Caki2 (cell line): ENCODE measurements at regions not wholly inside any gene's neighbourhood (a gene's known extent, or its start where the extent isn't known, plus 50 kb on each side); places are given as distances from the start of the nearest gene placed in this dataset.

ENCODE experiments used
- DNase-seq: peaks from one replicate; pipeline ENCODE4 v3.0.0-alpha.2; 2015; ENCODE audit warnings: low read depth
- in situ Hi-C: cut with HindIII; loops from 2 replicates; pipeline ENCODE4 v1.10.0; 2016; ENCODE audit warnings: low sequenced_read_pairs, low pct_unique_long_range_greater_than_20kb, mixed read lengths

- no peak for DNase-seq
- in situ Hi-C loops: no loop called here
Measured at GRCh38 chr6:166744223-166745134, 117.4 kb upstream of the RPS6KA2 start.

GRCh38 chr6:166743406-166744222, 116.6 kb upstream of the RPS6KA2 start:
- no peak for DNase-seq

GRCh38 chr6:166742981-166743380, 115.9 kb upstream of the RPS6KA2 start:
- in situ Hi-C loops: no loop called here
- DNase-seq: no peak

More at GRCh38 chr6:166743406-166744222, 116.6 kb upstream of the RPS6KA2 start:
- in situ Hi-C loops: no loop called here

DNA sequence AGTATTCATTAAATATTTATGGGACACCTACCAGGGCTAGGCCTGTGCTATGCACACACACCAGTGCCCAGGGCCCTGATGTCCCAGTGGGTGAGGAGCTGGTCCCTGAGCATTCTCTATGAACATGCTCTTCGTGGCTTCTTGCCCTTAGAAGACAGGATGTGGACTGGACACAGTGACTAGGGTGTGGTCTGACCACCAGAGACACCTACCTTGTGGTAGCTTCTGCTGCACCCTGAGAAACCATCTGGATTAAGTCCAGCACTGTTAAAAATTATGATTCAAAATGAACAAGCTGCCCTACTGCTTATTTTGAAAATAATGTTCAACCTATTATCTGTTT, 112.9 kb upstream of the RPS6KA2 start:
- no peak for DNase-seq

DNA sequence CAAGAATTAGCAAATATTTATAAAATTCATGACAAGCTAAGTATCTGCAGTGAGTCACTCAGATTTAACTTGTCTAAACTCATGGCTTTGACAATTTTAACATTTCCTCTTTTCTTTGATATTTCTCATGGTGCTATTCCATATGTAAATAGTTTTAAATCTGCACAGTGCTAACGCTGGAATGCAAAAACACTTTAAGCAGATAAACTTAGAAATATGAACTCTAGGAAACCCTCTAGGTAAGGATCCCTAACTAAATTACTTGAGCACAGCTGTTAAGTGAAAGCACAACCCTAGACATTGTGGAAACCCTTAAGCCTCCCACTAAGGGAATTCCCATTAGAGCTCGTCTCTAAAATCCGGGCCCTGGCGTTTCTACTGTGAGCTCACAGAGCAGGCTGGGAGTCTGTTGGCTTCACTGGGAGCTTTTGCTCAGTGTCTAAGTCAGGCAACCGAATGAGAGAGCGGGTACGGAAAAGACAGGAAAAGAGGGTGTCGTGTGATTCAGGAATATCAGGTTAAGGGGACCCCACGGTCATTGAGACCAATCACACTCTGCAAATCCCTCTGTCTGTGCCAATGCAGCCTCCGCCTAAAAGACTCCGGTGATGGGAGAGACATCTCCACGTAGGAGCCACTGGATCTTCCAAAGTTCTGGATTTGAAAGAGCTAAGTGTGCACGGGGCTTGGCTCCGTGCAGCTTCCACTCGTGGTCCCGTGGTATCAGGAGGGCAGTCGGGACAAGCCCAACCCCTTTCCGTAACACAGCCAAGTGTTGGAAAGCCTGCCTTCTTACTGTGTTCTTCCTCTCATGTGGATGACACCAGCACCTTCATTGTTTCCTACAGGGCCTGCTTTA, 112.3 kb upstream of the RPS6KA2 start:
- in situ Hi-C loops: no loop called here

More for the DNA sequence above, 112.9 kb upstream of the RPS6KA2 start:
- in situ Hi-C loops: no loop called here

GRCh38 chr6:166738386-166739116, 111.5 kb upstream of the RPS6KA2 start:
- in situ Hi-C loops: no loop called here
- DNase-seq: no peak

More for the DNA sequence above, 112.3 kb upstream of the RPS6KA2 start:
- no peak for DNase-seq

DNA sequence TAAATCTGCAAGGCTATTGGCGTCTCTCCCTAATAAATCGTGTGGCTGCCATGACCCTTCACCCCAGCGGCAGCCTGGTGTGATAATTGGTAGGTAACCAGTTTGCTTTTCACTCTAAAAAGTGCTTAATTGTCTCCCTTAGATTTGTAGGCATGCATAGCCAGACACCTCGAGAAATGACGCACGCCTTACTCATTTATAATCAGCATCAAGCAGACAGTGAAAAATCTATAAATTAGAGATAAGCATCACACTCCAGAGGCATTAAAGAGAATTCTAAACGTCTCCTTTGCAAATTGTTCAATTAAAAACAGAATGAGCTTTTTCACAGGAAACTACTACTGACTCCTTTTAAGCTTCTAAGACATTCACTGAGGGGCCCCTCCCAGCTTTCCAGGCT, 110.2 kb upstream of the RPS6KA2 start:
- no peak for DNase-seq

GRCh38 chr6:166736634-166737033, 109.6 kb upstream of the RPS6KA2 start:
- peak; percentile 75 for DNase-seq

More for the DNA sequence above, 110.2 kb upstream of the RPS6KA2 start:
- in situ Hi-C loops: no loop called here

DNA sequence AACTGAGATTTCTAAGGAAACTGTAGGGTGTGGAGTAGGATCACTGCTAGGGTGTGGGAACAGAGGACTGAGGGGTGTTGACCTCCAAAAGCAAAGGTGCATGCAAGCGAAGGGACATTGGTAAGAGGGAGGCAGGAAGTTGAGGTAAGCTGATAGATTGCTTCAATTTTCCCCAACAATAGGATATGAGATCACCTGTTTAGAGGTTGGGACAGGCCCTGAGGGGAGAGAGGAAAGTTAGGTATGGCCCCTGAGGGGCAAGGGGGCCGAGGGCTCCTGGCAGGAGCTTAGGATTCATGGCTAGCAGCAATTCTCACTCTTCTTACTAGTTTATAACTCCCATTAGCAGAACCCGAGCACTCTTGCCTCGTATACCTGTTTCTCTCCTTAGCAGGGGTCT, 106.8 kb upstream of the RPS6KA2 start:
- DNase-seq: no peak
- in situ Hi-C loops: no loop called here

More at GRCh38 chr6:166736634-166737033, 109.6 kb upstream of the RPS6KA2 start:
- in situ Hi-C loops: no loop called here

GRCh38 chr6:166729658-166730057, 102.6 kb upstream of the RPS6KA2 start:
- in situ Hi-C loops: no loop called here
- DNase-seq: no peak

GRCh38 chr6:166728884-166729530, 102.0 kb upstream of the RPS6KA2 start:
- no peak for DNase-seq
- in situ Hi-C loops: no loop called here

DNA sequence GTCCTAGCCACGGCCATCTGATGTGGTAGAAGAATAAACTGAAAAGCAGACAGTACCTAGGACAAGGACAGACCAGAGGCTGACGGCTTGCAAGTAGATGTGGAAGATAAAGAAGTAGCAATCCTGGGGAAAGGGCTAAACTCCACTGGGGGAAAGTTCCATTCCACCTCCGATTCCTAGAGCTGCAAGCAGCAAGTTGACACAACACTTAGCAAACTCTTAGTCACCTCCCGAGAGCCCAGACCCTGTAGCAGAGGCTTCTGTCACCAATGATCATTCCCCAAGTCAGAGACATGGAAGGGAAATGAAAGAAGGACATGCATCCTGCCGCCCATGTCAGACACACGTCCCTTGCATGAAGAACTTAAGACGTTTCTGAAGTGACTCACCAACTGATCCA, 99.2 kb upstream of the RPS6KA2 start:
- no peak for DNase-seq
- in situ Hi-C loops: no loop called here

GRCh38 chr6:166725571-166725970, 98.5 kb upstream of the RPS6KA2 start:
- DNase-seq: no peak
- in situ Hi-C loops: no loop called here

DNA sequence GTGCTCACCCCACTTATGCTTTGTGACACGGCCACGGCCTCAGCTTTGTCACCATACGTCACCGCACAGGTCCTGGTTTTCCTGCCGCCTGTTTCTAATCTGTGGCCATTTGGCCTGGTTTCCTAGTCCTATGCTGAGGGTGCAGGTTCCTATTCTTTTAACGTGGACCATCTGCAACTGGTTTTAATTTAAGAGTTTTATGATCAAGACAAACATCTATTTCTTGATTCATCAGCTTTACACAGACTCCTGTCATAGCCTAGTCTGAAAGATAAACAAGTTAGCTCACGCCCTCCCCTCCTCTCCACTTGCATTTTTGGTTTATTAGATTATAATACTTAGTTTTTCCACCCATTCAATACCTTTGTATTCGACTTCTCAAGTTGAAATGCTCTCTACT, 97.5 kb upstream of the RPS6KA2 start:
- DNase-seq: no peak
- in situ Hi-C loops: no loop called here

GRCh38 chr6:166722785-166723184, 95.7 kb upstream of the RPS6KA2 start:
- in situ Hi-C loops: no loop called here
- DNase-seq: no peak

GRCh38 chr6:166721576-166721975, 94.5 kb upstream of the RPS6KA2 start:
- in situ Hi-C loops: no loop called here
- DNase-seq: no peak

DNA sequence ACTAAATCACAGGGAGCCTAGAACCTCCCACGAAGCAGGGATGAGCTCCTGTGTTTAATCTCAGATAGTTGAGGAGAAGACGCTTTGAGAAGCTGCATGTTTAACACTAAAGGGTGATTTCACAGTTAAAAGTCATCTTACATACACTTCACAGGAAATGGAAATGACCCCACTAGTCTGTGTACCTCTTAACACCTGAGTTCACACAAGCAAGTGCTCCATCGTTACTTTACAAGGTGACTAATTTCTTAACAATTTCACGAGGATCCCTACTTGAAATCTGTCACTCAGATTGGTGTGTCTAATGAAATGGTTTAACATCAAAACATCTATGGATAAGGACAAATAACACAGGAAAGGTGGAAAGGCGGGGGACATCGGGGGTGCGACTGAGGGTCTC, 93.8 kb upstream of the RPS6KA2 start:
- in situ Hi-C loops: no loop called here
- DNase-seq: no peak
